ENCODE measurements at regions not wholly inside any gene's neighbourhood (a gene's known extent, or its start where the extent isn't known, plus 50 kb on each side); places are given as distances from the start of the nearest gene placed in this dataset.

DNA sequence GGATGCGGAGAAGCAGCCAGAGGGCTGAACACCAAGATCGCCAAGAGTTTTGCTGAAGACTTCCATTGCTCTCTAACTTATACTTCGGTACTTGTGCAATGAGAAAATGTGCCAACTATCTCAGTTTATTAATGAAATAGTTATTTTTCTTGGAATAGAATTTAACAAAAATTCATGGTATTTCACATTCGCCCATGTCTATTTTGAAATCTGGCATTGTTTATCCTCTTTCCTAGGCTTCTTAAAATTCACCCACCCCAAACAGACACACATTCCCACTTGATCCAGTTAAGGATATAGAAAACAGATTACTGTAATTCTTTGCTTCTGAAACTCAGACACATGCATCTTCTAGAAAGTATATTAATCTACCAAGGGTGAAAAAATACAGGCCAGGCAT, 56.3 kb upstream of the ADAMTS5 start:
- intact Hi-C loops (cut with micrococcal nuclease; ENCODE audit: unreplicated experiment) = no loop called here
- Histone ChIP-seq H3K27me3 (ENCODE audit: control insufficient read depth, insufficient read depth, low read length) (no peaks in the 10 kb centered on the region), H3K4me1 (ENCODE audit: control insufficient read depth, insufficient read depth, low read length) (no peaks in the 10 kb centered on the region), H3K9me3 (ENCODE audit: control insufficient read depth, insufficient read depth, low read depth, low read length) (no peaks in the 10 kb centered on the region), H3K27ac (ENCODE audit: low read length) (no peak overlapping the region), H3K36me3 (ENCODE audit: control insufficient read depth, insufficient read depth, low read length) (no peaks in the 10 kb centered on the region), H3K4me3 (ENCODE audit: low read depth in 2 of 2, low read length in 2 of 2) (no peak overlapping the region)
- POLR2A ChIA-PET = no interaction called here
- CTCF ChIA-PET = no interaction called here
- TF ChIP-seq POLR2AphosphoS5 (IDR thresholded peaks at IDR 0.05; ENCODE audit: low read depth, low read length) (no peak), SIN3A (IDR thresholded peaks at IDR 0.05; ENCODE audit: borderline replicate concordance, insufficient read depth, low read depth, low read length) (no peak), TCF7L2 (IDR thresholded peaks at IDR 0.05; ENCODE audit: low read depth, low read length) (no peak)
- TF ChIP-seq, protein P1, sequence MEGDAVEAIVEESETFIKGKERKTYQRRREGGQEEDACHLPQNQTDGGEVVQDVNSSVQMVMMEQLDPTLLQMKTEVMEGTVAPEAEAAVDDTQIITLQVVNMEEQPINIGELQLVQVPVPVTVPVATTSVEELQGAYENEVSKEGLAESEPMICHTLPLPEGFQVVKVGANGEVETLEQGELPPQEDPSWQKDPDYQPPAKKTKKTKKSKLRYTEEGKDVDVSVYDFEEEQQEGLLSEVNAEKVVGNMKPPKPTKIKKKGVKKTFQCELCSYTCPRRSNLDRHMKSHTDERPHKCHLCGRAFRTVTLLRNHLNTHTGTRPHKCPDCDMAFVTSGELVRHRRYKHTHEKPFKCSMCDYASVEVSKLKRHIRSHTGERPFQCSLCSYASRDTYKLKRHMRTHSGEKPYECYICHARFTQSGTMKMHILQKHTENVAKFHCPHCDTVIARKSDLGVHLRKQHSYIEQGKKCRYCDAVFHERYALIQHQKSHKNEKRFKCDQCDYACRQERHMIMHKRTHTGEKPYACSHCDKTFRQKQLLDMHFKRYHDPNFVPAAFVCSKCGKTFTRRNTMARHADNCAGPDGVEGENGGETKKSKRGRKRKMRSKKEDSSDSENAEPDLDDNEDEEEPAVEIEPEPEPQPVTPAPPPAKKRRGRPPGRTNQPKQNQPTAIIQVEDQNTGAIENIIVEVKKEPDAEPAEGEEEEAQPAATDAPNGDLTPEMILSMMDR (IDR thresholded peaks at IDR 0.05) = no peak
- TF ChIP-seq, protein P2, sequence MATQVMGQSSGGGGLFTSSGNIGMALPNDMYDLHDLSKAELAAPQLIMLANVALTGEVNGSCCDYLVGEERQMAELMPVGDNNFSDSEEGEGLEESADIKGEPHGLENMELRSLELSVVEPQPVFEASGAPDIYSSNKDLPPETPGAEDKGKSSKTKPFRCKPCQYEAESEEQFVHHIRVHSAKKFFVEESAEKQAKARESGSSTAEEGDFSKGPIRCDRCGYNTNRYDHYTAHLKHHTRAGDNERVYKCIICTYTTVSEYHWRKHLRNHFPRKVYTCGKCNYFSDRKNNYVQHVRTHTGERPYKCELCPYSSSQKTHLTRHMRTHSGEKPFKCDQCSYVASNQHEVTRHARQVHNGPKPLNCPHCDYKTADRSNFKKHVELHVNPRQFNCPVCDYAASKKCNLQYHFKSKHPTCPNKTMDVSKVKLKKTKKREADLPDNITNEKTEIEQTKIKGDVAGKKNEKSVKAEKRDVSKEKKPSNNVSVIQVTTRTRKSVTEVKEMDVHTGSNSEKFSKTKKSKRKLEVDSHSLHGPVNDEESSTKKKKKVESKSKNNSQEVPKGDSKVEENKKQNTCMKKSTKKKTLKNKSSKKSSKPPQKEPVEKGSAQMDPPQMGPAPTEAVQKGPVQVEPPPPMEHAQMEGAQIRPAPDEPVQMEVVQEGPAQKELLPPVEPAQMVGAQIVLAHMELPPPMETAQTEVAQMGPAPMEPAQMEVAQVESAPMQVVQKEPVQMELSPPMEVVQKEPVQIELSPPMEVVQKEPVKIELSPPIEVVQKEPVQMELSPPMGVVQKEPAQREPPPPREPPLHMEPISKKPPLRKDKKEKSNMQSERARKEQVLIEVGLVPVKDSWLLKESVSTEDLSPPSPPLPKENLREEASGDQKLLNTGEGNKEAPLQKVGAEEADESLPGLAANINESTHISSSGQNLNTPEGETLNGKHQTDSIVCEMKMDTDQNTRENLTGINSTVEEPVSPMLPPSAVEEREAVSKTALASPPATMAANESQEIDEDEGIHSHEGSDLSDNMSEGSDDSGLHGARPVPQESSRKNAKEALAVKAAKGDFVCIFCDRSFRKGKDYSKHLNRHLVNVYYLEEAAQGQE (IDR thresholded peaks at IDR 0.05; ENCODE audit: insufficient read depth in 1 of 2, low read depth in 2 of 2, low read length in 1 of 2) = no peak
- in situ Hi-C loops (cut with HindIII; ENCODE audit: low pct_unique_long_range_greater_than_20kb, low sequenced_read_pairs) = no loop called here
- BruUV-seq (replicated peaks) = no TSS peak
- no peak for ATAC-seq
- no peak for DNase-seq (ENCODE audit: low read depth, low spot score)

DNA sequence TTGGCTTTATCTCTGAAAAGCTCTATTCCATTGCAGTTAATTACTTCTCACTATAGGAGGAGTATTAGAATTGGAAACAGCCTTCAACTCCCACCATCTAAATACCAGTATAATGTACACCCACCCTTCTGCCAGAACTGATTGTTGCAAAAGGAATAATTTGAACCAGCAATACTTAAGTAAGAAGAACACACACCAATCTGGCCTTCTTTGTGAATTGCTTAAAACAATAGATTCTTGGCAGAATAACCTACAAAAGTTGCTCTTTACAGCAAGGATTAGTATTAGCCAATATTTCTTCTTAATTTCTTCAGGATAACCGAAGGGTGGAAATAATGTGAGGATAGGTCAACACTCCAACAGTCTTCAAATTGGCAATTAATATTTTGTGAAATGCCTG, 54.9 kb upstream of the ADAMTS5 start:
- in situ Hi-C loops (cut with HindIII; ENCODE audit: low pct_unique_long_range_greater_than_20kb, low sequenced_read_pairs) = no loop called here
- ChIA-PET CTCF (no interaction called here), POLR2A (no interaction called here)
- no peaks in the 10 kb centered on the region for H3K4me1 ChIP-seq (ENCODE audit: control insufficient read depth, insufficient read depth, low read length)
- ATAC-seq = no peak
- no peak overlapping the region for H3K4me3 ChIP-seq (ENCODE audit: low read depth in 2 of 2, low read length in 2 of 2)
- no peak for DNase-seq (ENCODE audit: low read depth, low spot score)
- TF ChIP-seq POLR2AphosphoS5 (IDR thresholded peaks at IDR 0.05; ENCODE audit: low read depth, low read length) (no peak), SIN3A (IDR thresholded peaks at IDR 0.05; ENCODE audit: borderline replicate concordance, insufficient read depth, low read depth, low read length) (no peak), TCF7L2 (IDR thresholded peaks at IDR 0.05; ENCODE audit: low read depth, low read length) (no peak)
- TF ChIP-seq, protein P2 (IDR thresholded peaks at IDR 0.05; ENCODE audit: insufficient read depth in 1 of 2, low read depth in 2 of 2, low read length in 1 of 2) = no peak
- TF ChIP-seq, protein P1 (IDR thresholded peaks at IDR 0.05) = no peak
- H3K27me3 ChIP-seq (ENCODE audit: control insufficient read depth, insufficient read depth, low read length) = no peaks in the 10 kb centered on the region
- no peaks in the 10 kb centered on the region for H3K36me3 ChIP-seq (ENCODE audit: control insufficient read depth, insufficient read depth, low read length)
- no peak overlapping the region for H3K27ac ChIP-seq (ENCODE audit: low read length)
- BruUV-seq (replicated peaks) = no TSS peak
- H3K9me3 ChIP-seq (ENCODE audit: control insufficient read depth, insufficient read depth, low read depth, low read length) = no peaks in the 10 kb centered on the region
- intact Hi-C loops (cut with micrococcal nuclease; ENCODE audit: unreplicated experiment) = no loop called here
